GM12865 (cell line): ENCODE measurements at regions not wholly inside any gene's neighbourhood (a gene's known extent, or its start where the extent isn't known, plus 50 kb on each side); places are given as distances from the start of the nearest gene placed in this dataset.
"Not testable (repeated sequence)": the region's sequence is repeated elsewhere in the genome, so short reads cannot be mapped to it uniquely, and the experiment has no call there.

ENCODE experiments used
- DNase-seq: peaks from one replicate; pipeline ENCODE4 v3.0.0; 2010; ENCODE audit warnings: low read depth
- H3K4me3 ChIP-seq: 2 replicates; pipeline ENCODE4 v1.5.1; 2011; ENCODE audit warnings: mild to moderate bottlenecking, low read depth, low read length, control low read depth
- TF ChIP-seq, protein P1 (sequence below): IDR thresholded peaks from 2 replicates; pipeline ENCODE4 v1.5.1; 2011; ENCODE audit warnings: low read length, control low read depth, low read depth, inconsistent platforms; ENCODE audit not compliant: insufficient read depth; ENCODE audit errors: missing control alignments

GRCh38 chr4:54842656-54843055 lies 184.9 kb downstream of the KIT start:
- TF ChIP-seq, protein P1, sequence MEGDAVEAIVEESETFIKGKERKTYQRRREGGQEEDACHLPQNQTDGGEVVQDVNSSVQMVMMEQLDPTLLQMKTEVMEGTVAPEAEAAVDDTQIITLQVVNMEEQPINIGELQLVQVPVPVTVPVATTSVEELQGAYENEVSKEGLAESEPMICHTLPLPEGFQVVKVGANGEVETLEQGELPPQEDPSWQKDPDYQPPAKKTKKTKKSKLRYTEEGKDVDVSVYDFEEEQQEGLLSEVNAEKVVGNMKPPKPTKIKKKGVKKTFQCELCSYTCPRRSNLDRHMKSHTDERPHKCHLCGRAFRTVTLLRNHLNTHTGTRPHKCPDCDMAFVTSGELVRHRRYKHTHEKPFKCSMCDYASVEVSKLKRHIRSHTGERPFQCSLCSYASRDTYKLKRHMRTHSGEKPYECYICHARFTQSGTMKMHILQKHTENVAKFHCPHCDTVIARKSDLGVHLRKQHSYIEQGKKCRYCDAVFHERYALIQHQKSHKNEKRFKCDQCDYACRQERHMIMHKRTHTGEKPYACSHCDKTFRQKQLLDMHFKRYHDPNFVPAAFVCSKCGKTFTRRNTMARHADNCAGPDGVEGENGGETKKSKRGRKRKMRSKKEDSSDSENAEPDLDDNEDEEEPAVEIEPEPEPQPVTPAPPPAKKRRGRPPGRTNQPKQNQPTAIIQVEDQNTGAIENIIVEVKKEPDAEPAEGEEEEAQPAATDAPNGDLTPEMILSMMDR: no peak
- no peak for DNase-seq
- H3K4me3 ChIP-seq: no peak overlapping the region

DNA sequence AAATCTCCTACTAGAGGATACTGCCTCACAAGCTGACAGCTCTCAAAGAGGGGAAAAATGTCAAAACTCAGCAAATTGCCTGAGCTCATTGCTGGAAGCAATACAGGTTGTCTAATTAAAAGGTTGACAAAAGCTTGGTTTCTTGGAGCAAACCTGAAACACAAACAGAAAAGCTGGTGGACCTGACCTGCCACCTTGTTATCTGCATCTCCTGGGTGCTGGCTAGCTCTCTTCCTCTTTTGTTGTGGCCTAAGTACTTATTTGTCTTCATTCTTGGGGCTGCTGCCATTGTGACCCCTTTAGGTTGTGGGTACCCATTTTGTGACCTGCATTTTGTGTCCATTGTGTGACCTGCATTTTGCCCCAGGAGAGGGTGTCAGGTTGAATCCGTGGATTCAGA lies 184.5 kb downstream of the KIT start:
- TF ChIP-seq, protein P1: no peak
- no peak for DNase-seq
- H3K4me3 ChIP-seq: no peak overlapping the region

DNA sequence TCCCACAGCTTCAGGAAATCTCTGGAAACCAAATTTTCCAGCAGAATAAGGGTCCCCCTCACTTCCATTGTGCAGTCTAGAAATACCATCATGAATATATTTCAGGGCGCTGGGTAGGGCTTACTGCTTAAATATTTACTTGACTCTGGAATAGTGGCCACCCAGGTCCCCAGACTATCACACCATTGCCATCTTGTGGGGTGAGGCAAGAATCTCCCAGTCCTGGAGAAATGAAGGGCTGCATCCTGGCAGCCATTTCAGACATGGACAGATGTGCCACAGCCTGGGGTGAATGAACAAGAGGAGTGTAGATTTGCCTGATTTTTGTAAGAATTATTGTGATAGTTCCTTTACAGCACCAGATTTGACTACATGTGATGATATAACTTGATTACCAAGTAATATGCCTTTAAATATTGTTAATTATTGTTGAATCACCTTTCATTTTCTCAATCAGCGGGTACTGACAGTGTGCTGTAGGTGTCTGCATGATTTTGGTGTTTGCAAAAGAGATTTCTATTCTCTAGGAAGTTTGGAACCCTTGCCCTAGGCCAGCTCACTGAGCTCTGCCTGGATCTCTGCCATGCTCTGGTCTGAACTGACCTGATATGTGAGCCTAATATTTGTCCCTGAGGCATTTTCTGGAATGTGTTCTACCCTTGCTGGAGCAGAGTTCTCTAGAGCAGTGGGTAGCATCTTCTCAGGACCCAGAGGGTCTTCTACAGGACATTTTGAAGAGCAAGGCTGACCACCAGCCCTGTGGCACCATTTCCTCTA lies 183.4 kb downstream of the KIT start:
- H3K4me3 ChIP-seq: no peak overlapping the region
- peak; percentile 18 for DNase-seq
- TF ChIP-seq, protein P1: no peak

DNA sequence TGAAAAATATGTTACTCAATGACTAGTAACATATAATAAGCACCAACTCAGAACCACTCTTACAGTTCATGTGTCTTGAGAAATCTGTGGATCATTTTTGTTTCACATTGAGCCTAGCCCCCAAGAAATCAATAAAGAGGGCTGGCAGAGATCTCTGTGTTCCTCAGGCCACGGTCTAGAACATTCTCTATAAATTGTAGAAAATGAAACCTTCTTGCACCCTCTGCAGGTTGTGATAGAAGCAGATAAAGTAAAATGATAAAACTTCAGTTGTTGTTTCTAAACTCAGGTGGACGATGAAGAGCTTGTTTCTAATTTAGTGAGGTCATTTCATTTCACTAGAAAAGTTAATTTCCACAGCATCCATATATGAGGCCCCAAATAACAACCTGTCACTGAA lies 182.7 kb downstream of the KIT start:
- TF ChIP-seq, protein P1: no peak
- no peak for DNase-seq
- H3K4me3 ChIP-seq: no peak overlapping the region

GRCh38 chr4:54838301-54838700 lies 180.5 kb downstream of the KIT start:
- no peak for DNase-seq
- no peak overlapping the region for H3K4me3 ChIP-seq
- TF ChIP-seq, protein P1: no peak

GRCh38 chr4:54837576-54838140 lies 179.9 kb downstream of the KIT start:
- TF ChIP-seq, protein P1: no peak
- no peak for DNase-seq
- no peak overlapping the region for H3K4me3 ChIP-seq

DNA sequence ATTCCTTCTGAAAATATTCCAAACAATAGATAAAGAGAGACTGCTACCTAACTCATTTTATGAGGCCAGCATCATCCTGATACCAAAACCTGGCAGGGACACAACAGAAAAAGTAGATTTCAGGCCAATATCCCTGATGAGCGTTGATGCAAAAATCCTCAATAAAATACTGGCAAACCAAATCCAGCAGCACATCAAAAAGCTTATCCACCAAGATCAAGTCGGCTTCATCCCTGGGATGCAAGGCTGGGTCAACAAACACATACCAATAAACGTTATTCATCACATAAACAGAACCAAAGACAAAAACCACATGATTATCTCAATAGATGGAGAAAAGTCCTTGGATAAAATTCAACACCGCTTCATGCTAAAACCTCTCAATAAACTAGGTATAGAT lies 170.6 kb downstream of the KIT start:
- not testable (repeated sequence) for DNase-seq, H3K4me3 ChIP-seq
